IPS-NIHi7 (cell line): ENCODE measurements at regions not wholly inside any gene's neighbourhood (a gene's known extent, or its start where the extent isn't known, plus 50 kb on each side); places are given as distances from the start of the nearest gene placed in this dataset.

Experiments
- DNase-seq: peaks from one replicate; pipeline ENCODE4 v3.0.0; 2012; ENCODE audit warnings: mixed read lengths; ENCODE audit errors: extremely low spot score

DNA sequence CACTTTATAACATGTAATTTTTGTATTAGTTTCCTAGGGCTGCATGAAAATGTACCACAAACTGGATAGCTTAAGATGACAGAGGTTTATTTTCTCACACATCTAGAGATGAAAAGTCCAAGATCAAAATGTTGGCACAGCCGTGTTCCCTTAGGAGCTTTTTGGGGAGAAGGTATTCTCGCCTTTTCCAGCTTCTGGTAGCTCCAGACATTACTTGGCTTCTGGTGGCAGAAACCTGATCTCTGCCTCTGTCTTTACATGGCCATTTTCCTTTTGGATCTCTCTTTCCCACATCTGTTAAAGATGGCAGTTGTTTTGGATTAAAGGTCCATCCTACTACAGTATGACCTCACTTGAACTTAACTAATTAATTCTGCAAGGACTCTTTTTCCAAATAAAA lies 885.7 kb upstream of the CDH8 start:
- DNase-seq, result no peak

DNA sequence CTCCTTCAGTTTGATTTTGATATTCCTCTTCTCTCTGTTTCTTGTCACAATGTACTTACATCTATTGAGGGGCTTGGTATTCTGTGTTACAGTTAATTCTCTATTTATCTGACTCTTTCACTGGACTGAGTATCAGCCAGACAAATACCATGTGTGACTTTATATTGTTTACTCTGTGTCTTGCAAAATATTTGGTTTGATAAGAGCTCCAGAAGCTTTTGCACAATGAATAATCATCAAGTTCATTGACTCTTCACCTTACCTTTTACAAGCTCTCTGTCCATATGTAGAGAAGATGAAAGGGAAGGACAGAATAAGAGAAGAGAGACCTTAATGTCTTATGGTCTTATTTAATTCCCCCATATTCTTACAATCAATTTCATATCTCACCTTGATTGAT lies 877.7 kb upstream of the CDH8 start:
- no peak for DNase-seq

DNA sequence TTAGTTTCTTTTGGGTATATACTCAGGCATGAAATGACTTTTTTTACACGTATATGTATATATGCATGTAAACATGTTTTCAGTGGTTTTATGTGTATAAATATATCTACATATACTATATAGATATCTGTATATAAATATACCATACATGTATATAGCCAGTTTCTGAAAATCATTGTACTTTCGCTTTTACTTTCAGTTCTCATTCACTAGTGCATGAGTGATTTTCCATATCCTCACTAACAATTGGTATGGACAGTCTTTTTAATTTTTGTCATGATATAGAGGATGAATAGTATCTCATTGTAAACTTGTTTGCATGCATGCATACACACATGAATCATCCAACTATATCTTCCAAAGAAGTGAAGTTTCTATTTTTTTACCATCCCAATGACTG lies 877.1 kb upstream of the CDH8 start:
- no peak for DNase-seq

DNA sequence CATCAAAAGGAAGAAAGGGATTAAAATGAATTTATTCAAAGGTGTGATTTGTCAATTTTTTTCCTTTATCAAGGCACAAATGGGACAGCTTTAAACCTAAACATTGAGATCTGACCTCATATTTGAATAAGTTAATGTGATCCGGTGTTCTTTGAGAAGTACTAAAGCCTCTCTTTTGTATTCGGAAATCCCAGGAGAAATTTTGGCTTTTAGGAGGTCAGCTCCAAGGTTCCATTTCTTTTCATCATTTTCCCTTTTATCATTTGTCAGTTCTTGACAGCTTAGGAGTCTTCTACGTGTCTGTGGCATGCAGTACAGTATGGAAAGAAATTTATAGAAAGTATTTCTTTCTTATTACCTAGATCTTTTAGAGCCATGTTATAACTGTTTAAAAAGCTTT lies 873.4 kb upstream of the CDH8 start:
- DNase-seq, result no peak

DNA sequence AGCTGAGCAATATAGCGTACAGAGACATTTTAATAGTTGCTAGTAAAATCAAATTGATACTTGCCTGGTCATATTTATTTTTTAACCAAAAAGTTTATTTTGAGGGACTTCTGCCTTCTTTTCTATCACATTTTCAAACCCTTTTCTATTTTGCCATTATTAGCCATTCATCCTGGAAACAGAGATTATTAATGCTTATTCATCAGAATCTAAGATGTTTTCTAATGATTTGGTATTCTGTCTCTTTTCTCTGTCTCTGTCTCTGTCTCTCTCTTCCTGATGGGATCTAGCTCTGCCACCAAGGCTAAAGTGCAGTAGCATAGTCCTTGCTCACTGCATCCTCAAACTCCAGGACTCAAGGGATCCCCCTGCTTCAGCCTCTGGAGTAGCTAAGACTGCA lies 871.3 kb upstream of the CDH8 start:
- no peak for DNase-seq

DNA sequence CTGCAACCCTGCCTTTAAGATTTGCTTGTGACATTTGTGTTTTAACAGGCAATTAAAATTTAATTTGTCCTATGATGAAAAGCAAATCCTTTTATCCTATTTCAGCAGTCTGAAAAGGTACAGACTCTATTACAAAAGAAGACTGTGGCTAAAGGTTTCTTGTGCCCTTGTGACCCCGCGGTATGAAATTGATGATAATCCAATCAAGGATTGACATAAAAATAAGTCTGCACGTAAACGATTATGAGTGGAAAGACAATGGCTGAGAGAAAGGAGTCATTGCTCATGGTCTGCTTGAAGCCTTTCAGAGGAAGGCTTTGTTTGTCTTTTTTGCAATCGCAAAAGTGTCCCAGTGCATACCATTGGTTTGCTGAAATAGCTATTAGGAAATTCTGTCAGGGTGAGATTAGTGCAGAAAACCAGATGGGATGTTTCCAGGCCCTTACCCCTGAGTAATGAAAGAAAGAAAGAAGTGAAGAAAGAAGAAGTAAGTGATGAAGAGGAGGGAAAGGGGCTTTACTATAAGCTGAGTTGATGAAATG lies 867.8 kb upstream of the CDH8 start:
- no peak for DNase-seq

DNA sequence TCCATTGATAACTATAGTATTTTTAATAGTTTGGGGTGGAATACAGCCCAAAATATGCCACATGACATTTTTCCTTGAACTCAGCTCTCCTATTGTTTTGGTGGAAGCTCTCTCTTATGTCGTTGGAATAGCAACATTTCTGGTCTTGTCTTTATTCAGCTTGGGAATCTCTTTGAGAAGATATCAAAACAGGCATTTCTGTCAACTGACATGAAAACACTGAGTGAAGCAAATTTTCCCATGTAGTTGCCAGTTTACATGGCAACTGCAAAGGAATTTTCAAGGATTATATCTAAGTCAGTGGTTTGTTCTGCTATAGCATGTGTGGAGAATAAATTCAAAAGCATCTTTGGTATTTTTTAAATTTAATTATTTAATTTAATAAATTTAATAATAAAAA lies 863.5 kb upstream of the CDH8 start:
- no peak for DNase-seq

DNA sequence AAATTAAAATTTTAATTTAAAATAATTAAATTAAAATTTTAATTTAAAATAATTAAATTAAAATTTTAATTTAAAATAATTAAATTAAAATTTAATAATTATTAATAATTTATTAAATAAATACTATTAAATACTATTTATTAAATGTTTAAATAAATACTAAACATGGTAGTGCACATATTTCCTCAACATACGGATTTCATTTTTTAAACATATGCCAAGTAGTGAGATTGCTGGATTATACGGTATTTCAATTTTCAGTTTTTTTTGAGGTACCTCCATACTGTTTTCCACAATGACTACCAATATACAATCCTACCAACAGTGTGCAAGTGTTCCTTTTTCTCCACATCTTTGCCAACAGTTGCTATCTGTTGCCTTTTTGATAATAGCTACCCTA lies 852.9 kb upstream of the CDH8 start:
- DNase-seq, result no peak

DNA sequence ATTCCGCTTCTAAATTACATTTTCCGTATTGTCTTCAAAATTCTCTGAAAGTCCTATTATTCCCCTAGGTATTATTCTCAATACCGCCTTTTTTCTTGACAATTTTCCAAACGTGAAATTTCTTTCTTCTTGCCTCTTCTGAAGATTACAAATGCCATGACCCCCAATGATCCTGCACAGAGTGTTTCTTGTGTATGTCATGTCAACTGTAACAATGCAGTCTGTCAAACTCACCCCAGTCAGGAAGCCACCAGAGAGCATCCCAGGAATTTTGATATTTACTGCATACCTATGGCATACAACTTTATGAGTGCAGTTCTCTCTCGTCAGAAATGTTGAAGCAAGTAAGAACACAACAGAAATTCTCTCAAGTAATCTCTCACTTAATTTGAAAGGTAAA lies 847.3 kb upstream of the CDH8 start:
- no peak for DNase-seq

DNA sequence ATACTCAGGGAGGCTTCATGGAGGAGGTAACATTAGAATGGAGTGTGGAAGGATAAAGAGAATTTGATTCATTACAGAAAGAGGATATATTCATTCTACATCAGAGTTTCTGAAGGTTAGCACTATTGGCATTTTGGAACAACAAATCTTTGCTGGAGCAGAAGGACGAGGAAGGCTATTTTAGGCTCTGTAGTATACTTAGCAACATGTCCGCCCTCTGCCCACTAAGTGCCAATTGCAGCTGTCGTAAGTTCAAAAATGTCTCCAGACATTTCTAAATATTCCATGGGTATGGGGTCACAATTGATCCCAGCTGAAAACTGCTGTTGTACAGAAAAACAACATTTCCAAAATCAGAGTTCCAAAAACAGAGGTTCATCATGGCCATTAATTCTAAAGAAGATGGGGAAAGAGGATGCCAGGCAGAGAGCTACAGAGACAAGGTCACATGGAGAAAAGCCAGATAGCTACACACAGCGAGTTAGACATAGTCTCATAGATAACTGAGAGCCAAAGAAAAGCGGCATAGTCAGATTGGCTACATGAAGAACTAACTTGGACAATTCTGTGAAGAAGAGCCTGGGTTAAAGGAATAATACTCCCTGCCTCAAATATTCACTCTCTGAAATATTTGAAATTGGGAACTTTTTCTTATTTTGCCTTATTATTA lies 846.4 kb upstream of the CDH8 start:
- no peak for DNase-seq

DNA sequence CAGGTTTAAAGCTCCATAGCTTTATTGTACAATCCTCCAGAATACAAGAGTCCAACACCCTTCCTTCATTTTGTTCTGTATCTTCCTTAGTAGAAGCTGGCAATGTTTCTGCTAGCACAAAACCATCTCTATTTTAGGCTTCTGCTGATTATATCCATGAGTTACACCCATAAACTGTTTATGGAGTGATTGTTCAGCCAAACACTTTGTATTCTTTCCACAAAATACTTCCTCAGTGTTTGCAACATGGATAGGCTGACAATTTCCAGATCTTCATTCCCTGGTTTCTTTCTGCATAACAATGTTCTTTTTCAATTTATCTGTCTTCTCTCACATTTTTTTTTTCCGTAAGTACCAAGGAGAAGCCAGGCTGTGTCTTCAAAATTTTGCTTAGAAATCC lies 839.9 kb upstream of the CDH8 start:
- DNase-seq, result no peak

DNA sequence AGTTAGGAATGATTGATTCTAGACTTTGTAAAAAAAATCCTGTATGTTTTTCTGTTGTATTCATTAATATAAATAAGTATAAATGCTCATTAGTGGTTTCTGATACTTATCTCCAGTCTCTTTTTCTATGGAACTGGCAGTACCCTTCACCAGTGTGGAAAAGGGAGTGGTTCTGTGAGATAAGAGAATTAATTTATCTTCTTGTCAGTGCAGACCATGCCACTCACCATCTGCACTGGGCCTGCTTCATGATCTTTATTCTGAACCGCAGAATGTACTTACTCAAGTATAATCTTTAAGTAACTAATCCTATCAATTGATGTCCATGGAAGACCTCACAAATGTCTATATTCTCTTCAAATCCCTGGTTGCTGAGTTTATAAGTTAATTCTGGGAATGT lies 836.1 kb upstream of the CDH8 start:
- DNase-seq, result no peak

DNA sequence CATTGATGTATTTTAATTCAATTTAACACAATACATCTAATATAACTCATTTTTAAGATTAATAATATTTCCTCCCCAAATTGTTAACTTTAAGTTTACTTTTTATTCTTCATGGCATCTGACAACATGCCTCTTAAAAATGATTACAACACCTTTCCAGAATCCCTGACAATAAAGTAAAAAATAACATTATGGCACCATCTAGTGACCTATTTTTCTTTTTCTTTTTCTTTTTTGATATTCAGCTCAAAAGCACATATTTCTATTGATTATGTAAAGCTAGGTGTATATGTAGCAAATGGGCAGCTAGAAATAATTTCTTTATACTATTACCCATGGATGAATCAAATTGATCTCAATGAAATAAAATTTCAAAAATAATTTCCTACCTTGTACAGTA lies 834.3 kb upstream of the CDH8 start:
- DNase-seq, result no peak

DNA sequence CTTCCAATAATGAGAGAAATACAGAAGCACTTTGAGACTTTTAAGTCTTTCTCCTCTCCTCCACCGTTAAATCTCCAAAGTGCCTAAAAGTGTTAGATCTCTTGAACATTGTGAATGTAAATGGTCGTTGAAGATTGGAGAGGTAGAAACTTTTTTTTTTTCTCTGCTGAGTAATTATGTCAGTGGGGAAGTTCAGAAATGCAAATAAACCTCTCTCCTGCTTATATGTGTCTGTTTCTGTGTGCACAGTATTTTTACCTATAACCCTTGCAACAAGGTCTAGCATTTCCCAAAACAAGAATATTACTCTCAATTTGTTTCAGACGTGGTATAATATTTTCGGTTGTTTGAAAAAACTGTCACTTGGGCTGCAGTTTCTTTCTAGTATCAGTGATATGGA lies 833.6 kb upstream of the CDH8 start:
- no peak for DNase-seq

DNA sequence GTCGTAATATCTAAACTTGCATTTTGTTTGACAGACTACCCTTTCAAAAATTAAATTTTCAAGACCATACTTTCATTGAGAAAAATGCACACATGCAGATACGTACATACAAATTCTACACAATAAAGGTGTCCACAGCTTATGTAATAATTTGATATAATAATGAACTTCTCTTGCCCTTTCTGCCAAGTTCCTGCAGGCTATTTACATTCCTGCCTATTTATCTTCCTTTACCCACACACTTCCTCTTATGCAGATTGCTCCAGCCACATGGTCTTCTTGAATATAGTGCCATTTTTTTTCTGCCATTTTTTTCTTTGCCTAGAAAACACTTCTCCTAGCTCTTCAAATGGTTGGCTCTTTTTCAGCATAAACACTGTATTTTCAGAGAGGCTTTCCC lies 826.9 kb upstream of the CDH8 start:
- no peak for DNase-seq

DNA sequence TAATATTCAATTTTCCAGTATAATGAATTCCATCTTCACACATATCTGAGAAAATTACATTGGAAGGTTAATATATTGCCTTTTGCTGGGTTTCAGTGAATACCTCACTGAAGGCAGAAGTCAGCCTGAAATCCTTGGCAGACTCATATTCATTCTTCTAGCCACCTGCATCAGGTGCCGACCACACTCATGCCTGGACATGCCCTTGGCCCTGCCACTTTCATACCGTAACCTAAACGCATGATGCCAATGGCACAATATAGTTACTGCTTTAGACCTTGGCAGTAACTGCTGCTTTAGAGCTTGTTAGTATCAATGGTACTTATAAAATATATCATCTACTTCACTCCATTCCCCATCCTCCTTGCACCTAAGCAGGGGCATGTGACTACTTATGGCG lies 817.6 kb upstream of the CDH8 start:
- no peak for DNase-seq

DNA sequence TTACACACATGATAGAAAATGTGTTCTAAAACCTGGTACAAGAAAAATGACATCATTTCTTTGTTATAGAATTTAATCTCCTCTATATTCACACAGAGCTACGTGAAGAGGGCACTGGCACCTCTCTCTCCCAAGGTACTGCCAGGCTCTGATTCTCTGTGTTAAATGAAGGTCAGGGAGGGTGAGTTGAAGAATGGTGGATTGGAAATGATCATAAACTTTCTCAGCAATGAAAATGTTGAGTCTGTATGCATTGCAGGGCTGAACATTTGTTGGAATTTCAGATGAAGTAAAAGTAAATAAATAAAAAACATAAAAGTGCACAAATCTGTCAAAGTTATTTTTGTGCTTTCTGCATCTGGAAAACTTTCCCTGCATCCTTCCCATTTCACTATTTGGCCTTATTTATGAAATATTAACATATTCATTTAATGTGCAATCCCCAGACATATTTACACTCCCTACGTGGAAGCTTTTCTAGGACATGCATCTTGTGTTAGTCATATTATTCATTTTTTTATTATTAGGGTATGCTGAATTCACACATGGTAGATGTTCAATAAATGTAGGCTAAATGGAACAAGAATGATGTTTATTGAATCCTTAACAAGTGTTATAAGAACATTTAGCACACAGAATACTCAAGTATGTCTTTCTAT lies 810.3 kb upstream of the CDH8 start:
- no peak for DNase-seq

DNA sequence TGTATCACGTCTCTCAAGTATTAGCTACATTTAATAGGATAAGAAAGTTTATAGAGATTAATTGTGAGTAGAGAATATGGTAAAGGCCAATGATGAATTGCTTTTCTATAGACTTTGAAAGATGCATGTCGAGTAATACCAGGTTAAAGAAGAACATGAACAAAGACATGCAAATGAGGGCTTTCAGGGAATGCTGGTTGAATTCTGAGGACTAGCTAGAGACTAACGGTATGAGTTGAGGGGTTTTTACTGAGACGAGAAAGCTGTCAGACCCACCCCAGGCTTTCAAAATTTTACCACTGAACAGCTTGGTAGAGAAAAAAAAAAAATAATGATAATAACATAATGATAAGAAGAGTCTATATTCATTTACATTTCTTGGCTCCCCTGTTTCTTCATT lies 796.0 kb upstream of the CDH8 start:
- no peak for DNase-seq

DNA sequence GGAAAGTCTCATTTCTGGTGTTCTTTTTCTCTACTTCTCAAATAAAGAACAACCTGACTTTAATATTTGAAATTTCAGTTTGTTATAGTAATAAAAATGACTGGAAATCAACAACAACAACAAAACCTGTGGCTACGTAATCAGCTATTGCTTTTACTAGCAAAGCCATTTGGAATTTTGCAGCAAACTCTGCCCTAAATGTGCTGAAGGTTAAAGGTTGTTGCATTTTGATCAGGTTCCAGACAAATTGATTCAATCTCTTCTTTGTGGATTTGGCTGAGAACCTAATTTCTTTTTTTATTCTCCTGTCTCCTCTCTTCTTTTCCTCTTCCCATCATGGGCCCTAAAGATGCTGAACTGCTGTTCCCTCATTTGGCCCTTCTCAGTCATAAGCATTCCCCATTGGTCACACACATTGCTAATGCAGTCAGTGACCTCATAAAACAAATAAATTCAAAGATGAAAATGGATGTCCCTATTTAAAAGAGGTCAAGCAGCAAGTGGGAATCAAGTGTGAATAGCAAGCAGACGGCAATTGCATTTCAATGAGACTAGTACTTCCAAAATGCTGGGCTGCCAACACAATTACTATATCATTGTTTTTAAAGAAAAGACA lies 795.1 kb upstream of the CDH8 start:
- DNase-seq, result no peak

DNA sequence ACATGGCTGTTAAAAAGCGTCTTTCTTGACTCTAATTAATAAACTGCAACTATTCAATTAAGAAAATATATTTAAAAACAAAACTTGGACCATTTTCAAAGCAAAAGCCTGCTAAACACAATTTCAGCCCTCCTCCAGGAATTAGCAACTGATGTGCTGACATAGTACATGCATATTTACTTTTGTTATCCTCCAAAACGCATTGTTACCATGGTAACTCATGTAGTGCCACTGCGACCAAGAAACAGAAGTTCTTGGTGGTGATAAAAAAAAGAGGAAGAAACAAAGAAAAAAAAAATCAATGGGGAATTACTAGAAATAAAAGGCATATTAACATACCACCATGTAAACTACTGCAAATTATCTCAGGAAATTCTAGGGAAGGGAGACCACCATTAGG lies 793.4 kb upstream of the CDH8 start:
- no peak for DNase-seq

DNA sequence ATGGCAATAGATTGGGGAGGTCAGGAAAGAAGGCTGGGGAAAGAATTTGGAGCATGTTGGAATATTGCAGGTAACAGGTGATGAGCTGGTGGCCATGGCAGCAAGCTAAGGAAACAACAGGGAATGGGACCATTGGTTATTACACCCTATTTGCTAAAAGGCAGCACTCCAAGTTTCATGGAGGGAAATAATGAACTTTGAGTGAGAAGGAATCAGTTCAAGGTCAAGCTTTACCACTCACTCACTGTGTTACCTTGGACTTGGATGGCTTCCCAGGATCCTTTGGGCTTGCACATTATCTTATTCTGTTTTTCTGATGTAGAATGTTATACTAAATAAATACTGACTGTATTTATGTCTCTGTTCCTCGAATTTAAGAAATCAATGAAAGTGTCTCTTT lies 792.8 kb upstream of the CDH8 start:
- no peak for DNase-seq

DNA sequence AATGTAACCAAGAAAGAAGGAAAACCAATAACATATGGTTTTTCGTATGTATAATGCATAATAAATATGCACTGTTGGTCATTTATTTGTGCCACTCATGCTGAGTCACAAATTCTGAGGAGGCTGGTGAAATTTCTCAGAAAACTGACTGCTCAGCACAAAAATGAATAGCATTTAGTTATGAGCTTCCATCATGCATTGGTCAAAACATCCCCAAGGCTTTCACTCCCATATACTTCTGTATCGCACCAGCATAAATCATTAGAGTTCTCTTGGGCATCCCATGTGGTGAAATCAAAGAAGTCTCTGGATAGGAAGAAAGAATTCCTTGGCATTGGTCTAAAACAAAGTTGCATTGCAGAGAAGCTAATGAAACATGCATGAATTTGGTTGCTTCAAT lies 785.6 kb upstream of the CDH8 start:
- DNase-seq, result no peak

DNA sequence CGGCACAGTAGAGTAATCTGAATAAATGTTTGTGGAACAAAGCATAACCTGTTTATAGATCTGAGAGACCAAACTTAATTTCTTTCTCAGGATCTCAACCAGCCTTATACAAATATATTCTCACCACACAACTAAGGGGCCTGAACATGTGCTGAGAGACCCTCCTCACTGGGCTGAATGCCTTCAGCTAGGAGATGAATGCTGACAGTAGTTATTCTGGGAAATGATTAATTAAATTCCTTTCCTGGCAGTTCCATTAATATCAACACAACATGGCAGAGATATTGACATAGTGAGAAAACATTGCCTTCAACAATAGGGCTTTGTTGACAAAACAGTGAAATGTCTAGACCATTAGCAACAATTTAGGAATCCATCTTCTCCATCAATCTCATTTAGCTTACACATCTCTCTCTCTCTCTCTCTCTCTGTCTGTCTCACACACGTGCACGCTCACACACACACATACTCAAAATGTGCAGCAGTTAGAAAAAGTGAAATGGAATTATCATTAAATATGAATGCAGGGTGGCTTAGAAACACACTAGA lies 780.8 kb upstream of the CDH8 start:
- DNase-seq, result no peak
